ENCODE measurements at regions not wholly inside any gene's neighbourhood (a gene's known extent, or its start where the extent isn't known, plus 50 kb on each side); places are given as distances from the start of the nearest gene placed in this dataset.
A peak's percentile ranks its signal among the peaks of the same experiment; 100 is the strongest.
"Not testable (repeated sequence)": the region's sequence is repeated elsewhere in the genome, so short reads cannot be mapped to it uniquely, and the experiment has no call there.

- Mint-ChIP-seq H3K4me1 (ENCODE audit: low read depth in 2 of 2) (peaks cover 20 to 28% of the 10 kb centered on the region in 2 donors), H3K4me3 (peak overlapping the region; percentile 49), H3K27ac (peak overlapping the region; percentile 38 to 71), H3K36me3 (peaks cover 6% of the 10 kb centered on the region), H3K27me3 (no peaks in the 10 kb centered on the region), H3K9me3 (peaks cover 4% of the 10 kb centered on the region)
- DNase-seq (ENCODE audit: low spot score) (no peak), ATAC-seq (peak in 1 of 2 donors; percentile 57)
These were observed 67.2 kb upstream of the ACYP2 start for GRCh38 chr2:54048117-54048785.

DNA sequence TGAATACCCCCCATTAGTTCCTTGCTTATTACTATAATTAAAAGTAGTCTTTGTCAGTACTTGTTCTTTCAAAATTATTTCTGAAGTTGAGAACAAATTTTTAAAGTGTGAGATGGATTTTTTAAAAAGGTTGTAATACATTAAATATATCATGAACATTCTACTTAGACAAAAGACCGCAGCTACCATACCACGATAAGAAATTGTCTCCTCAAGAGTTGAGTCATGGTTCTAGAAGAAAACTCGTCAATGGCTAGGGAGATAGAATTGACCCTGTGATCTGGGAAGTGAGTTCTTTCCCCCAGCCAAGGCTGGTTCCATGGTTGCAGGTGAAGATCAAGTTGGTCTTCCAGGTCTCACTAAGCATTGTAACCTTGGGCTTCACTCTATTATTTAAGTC is 67.8 kb upstream of the ACYP2 start:
- H3K9me3 Mint-ChIP-seq, result peaks cover 4% of the 10 kb centered on the region
- H3K27me3 Mint-ChIP-seq, result no peaks in the 10 kb centered on the region
- H3K4me1 Mint-ChIP-seq (ENCODE audit: low read depth in 2 of 2), result peaks cover 20 to 26% of the 10 kb centered on the region in 2 donors
- peak overlapping the region; percentile 61 to 71 for H3K27ac Mint-ChIP-seq
- DNase-seq (ENCODE audit: low spot score), result no peak
- H3K4me3 Mint-ChIP-seq, result peak overlapping the region; percentile 49
- peaks cover 6% of the 10 kb centered on the region for H3K36me3 Mint-ChIP-seq
- no peak for ATAC-seq

GRCh38 chr2:54047091-54047490 is 68.3 kb upstream of the ACYP2 start:
- ATAC-seq (peak; percentile 59 to 75), DNase-seq (ENCODE audit: low spot score) (no peak)
- H3K36me3 Mint-ChIP-seq, result peaks cover 6% of the 10 kb centered on the region
- H3K27me3 Mint-ChIP-seq, result no peaks in the 10 kb centered on the region
- H3K4me3 Mint-ChIP-seq, result peak overlapping the region; percentile 6
- peaks cover 26% of the 10 kb centered on the region in 2 donors for H3K4me1 Mint-ChIP-seq (ENCODE audit: low read depth in 2 of 2)
- H3K9me3 Mint-ChIP-seq, result peaks cover 4% of the 10 kb centered on the region
- H3K27ac Mint-ChIP-seq, result peak overlapping the region; percentile 61 to 71

DNA sequence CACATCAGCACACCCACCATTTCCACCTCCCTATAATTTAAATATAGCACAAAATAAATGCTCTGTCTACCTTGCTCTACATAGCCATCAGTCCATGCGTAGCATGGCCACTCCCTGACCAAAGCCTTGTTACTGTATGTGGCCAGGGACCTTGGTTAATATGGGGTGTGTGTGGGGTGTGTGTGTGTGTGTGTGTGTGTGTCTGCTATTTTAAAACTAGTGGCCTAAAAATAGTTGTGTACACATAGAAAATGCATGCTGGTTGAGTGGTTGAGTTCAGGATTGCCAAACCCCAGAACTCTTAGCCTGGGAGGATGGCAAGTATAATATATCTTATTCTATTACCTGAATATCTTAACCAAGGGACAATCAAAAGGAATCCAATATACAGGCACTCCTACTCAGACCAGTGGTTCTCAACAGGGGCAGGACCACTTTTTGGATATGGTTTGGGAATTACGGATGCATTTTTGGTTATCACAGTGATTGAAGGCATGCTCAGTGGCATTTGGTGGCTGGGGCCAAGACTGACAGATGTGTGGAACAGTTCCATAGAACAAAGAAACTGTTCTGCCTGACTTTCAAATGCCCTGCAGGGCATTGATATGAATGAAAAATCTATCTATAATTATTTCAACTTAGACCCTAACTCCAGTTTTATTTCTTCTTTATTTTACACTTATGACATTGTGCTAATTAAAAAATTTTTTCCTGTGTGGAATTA is 72.3 kb upstream of the PSME4 start:
- ATAC-seq (no peak), DNase-seq (ENCODE audit: low spot score) (no peak)
- Mint-ChIP-seq H3K4me3 (no peak overlapping the region), H3K27ac (no peak overlapping the region), H3K9me3 (peaks cover 4% of the 10 kb centered on the region), H3K36me3 (peaks cover 6% of the 10 kb centered on the region), H3K4me1 (ENCODE audit: low read depth in 2 of 2) (peaks cover 15 to 20% of the 10 kb centered on the region in 2 donors), H3K27me3 (no peaks in the 10 kb centered on the region)

GRCh38 chr2:54042341-54042740 is 71.5 kb upstream of the PSME4 start:
- peak overlapping the region in 1 of 2 donors; percentile 8 for H3K27ac Mint-ChIP-seq
- H3K27me3 Mint-ChIP-seq, result no peaks in the 10 kb centered on the region
- ATAC-seq (no peak), DNase-seq (ENCODE audit: low spot score) (no peak)
- H3K9me3 Mint-ChIP-seq, result peaks cover 4% of the 10 kb centered on the region
- H3K4me3 Mint-ChIP-seq, result no peak overlapping the region
- peaks cover 6% of the 10 kb centered on the region for H3K36me3 Mint-ChIP-seq
- H3K4me1 Mint-ChIP-seq (ENCODE audit: low read depth in 2 of 2), result peaks cover 8 to 18% of the 10 kb centered on the region in 2 donors

DNA sequence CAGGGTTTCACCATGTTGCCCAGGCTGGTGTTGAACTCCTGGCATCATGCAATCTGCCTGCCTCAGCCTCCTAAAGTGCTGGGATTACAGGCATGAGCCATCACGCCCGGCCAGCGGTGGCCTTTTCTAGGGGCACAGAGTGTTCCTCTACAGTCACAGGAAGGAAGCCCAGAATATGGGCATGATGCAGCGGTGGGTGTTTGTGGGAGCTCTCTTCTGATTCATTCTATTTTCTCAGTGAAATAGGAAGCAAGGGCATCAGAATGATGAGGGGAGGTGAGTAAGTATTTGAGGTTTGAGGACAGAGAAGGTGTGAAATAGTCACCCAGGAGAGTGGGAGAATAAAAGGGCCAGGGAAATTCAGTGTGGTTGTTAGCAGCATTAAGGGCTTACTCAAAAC is 70.3 kb upstream of the PSME4 start:
- peaks cover 0 to 13% of the 10 kb centered on the region in 2 donors for H3K4me1 Mint-ChIP-seq (ENCODE audit: low read depth in 2 of 2)
- peaks cover 4% of the 10 kb centered on the region for H3K9me3 Mint-ChIP-seq
- peak; percentile 99 for ATAC-seq
- peak; percentile 83 for DNase-seq (ENCODE audit: low spot score)
- no peak overlapping the region for H3K27ac Mint-ChIP-seq
- peaks cover 6% of the 10 kb centered on the region for H3K36me3 Mint-ChIP-seq
- H3K27me3 Mint-ChIP-seq, result no peaks in the 10 kb centered on the region
- H3K4me3 Mint-ChIP-seq, result no peak overlapping the region

GRCh38 chr2:54040685-54041084 is 69.9 kb upstream of the PSME4 start:
- H3K27me3 Mint-ChIP-seq, result no peaks in the 10 kb centered on the region
- no peak overlapping the region for H3K4me3 Mint-ChIP-seq
- H3K4me1 Mint-ChIP-seq (ENCODE audit: low read depth in 2 of 2), result peaks cover 0 to 13% of the 10 kb centered on the region in 2 donors
- no peak overlapping the region for H3K27ac Mint-ChIP-seq
- DNase-seq (ENCODE audit: low spot score), result no peak
- peaks cover 6% of the 10 kb centered on the region for H3K36me3 Mint-ChIP-seq
- peaks cover 4% of the 10 kb centered on the region for H3K9me3 Mint-ChIP-seq
- no peak for ATAC-seq

- Mint-ChIP-seq H3K9me3 (peaks cover 3% of the 10 kb centered on the region), H3K4me1 (ENCODE audit: low read depth in 2 of 2) (peaks cover 0 to 11% of the 10 kb centered on the region in 2 donors), H3K27ac (no peak overlapping the region), H3K36me3 (peaks cover 4% of the 10 kb centered on the region), H3K27me3 (no peaks in the 10 kb centered on the region), H3K4me3 (no peak overlapping the region)
- ATAC-seq, result no peak
- DNase-seq (ENCODE audit: low spot score), result no peak
These were observed 69.5 kb upstream of the PSME4 start for GRCh38 chr2:54040250-54040649.

- no peak for DNase-seq (ENCODE audit: low spot score)
- no peaks in the 10 kb centered on the region for H3K36me3 Mint-ChIP-seq
- H3K27ac Mint-ChIP-seq, result no peak overlapping the region
- H3K4me1 Mint-ChIP-seq (ENCODE audit: low read depth in 2 of 2), result peaks cover 0 to 9% of the 10 kb centered on the region in 2 donors
- H3K27me3 Mint-ChIP-seq, result no peaks in the 10 kb centered on the region
- H3K9me3 Mint-ChIP-seq, result no peaks in the 10 kb centered on the region
- ATAC-seq, result no peak
- no peak overlapping the region for H3K4me3 Mint-ChIP-seq
These were observed 68.0 kb upstream of the PSME4 start for GRCh38 chr2:54038835-54039234.

GRCh38 chr2:54031288-54031687 is 60.5 kb upstream of the PSME4 start:
- H3K36me3 Mint-ChIP-seq, result not testable (repeated sequence)

DNA sequence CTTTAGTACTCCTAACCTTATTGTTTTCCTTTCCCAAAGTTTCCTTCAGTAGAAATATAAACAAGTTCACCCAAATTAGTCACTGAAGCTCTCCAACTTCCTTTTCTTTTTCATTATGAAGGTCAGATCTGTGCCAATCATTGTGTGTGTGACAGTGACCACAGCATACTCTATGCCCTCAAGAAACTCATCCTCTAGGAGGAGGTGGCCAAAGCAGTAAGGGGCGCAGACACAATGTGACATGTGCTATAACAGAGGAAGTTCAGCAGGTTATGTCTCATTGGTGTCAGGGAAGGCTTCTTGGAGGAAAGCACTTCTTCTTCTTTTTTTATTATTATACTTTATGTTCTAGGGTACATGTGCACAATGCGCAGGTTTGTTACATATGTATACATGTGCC is 60.0 kb upstream of the PSME4 start:
- DNase-seq (ENCODE audit: low spot score), result no peak
- H3K27ac Mint-ChIP-seq, result no peak overlapping the region
- peaks cover 0 to 8% of the 10 kb centered on the region in 2 donors for H3K4me1 Mint-ChIP-seq (ENCODE audit: low read depth in 2 of 2)
- no peaks in the 10 kb centered on the region for H3K27me3 Mint-ChIP-seq
- H3K4me3 Mint-ChIP-seq, result no peak overlapping the region
- H3K36me3 Mint-ChIP-seq, result peaks cover 4% of the 10 kb centered on the region
- ATAC-seq, result no peak
- no peaks in the 10 kb centered on the region for H3K9me3 Mint-ChIP-seq

More at GRCh38 chr2:54031288-54031687, 60.5 kb upstream of the PSME4 start:
- not testable (repeated sequence) for H3K4me1 Mint-ChIP-seq (ENCODE audit: low read depth in 2 of 2); ATAC-seq; H3K9me3 Mint-ChIP-seq; DNase-seq (ENCODE audit: low spot score); H3K4me3 Mint-ChIP-seq; H3K27me3 Mint-ChIP-seq; H3K27ac Mint-ChIP-seq

DNA sequence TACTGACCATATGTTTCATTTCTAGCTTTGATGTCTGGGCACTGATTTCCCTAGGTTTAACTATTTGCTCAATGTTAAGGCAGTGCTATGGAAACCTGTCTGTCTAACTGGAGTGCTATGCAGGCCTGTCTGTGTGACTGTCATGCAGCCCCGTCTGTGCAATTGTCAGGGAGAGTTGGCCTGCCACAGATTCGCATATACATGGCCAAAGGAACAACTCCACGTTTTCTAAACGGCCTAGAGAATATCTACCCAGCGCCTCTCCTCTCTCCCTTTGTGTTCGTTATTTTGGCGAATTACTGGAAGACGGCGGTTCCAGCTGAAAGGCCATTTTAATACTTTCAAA is 59.6 kb upstream of the PSME4 start:
- no peak for ATAC-seq
- Mint-ChIP-seq H3K4me3 (no peak overlapping the region), H3K27ac (no peak overlapping the region), H3K4me1 (ENCODE audit: low read depth in 2 of 2) (peaks cover 0 to 8% of the 10 kb centered on the region in 2 donors), H3K9me3 (no peaks in the 10 kb centered on the region), H3K36me3 (peaks cover 4% of the 10 kb centered on the region), H3K27me3 (no peaks in the 10 kb centered on the region)
- DNase-seq (ENCODE audit: low spot score), result no peak

- DNase-seq (ENCODE audit: low spot score), result no peak
- no peaks in the 10 kb centered on the region for H3K9me3 Mint-ChIP-seq
- no peaks in the 10 kb centered on the region for H3K27me3 Mint-ChIP-seq
- H3K4me3 Mint-ChIP-seq, result no peak overlapping the region
- no peak for ATAC-seq
- peaks cover 0 to 8% of the 10 kb centered on the region in 2 donors for H3K4me1 Mint-ChIP-seq (ENCODE audit: low read depth in 2 of 2)
- H3K27ac Mint-ChIP-seq, result no peak overlapping the region
- peaks cover 4% of the 10 kb centered on the region for H3K36me3 Mint-ChIP-seq
These were observed 59.1 kb upstream of the PSME4 start for GRCh38 chr2:54029721-54030395.

DNA sequence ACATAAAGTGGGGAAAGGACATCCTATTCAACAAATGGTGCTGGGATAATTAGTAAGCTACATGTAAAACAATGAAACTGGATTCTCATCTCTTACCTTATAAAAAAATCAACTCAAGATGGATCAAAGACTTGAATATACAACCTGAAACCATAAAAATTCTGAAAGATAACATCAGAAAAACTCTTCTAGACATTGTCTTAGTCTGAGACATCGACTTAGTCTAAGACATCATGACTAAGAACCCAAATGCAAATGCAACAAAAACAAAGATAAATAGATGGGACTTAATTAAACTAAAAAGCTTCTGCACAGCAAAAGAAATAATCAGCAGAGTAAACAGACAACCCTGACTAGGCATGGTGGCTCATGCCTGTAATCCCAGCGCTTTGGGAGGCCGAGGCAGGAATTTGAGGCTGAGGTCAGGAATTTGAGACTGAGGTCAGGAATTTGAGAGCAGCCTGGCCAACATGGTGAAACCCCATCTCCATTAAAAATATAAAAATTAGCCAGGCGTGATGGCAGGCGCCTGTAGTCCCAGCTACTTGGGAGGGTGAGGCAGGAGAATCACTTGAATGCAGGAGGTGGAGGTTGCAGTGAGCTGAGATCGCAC is 54.8 kb upstream of the PSME4 start:
- not testable (repeated sequence) for DNase-seq (ENCODE audit: low spot score); H3K27me3 Mint-ChIP-seq; H3K4me1 Mint-ChIP-seq (ENCODE audit: low read depth in 2 of 2); H3K9me3 Mint-ChIP-seq; ATAC-seq; H3K4me3 Mint-ChIP-seq; H3K27ac Mint-ChIP-seq
- H3K36me3 Mint-ChIP-seq, result peaks cover 14% of the 10 kb centered on the region

Measured in natural killer cell treated with Interleukin-12 subunit alpha and Interleukin-12 subunit beta and Interleukin-15 and Interleukin-18, amount 100 ng/mL, for 72 hours (primary cell).